ENCODE measurements at regions not wholly inside any gene's neighbourhood (a gene's known extent, or its start where the extent isn't known, plus 50 kb on each side); places are given as distances from the start of the nearest gene placed in this dataset.

GRCh38 chr1:219040291-219040690 is 133.4 kb upstream of the LYPLAL1 start:
- TF ChIP-seq EP300 (IDR thresholded peaks at IDR 0.05; ENCODE audit: low read length): no peak
- TF ChIP-seq, protein P1, sequence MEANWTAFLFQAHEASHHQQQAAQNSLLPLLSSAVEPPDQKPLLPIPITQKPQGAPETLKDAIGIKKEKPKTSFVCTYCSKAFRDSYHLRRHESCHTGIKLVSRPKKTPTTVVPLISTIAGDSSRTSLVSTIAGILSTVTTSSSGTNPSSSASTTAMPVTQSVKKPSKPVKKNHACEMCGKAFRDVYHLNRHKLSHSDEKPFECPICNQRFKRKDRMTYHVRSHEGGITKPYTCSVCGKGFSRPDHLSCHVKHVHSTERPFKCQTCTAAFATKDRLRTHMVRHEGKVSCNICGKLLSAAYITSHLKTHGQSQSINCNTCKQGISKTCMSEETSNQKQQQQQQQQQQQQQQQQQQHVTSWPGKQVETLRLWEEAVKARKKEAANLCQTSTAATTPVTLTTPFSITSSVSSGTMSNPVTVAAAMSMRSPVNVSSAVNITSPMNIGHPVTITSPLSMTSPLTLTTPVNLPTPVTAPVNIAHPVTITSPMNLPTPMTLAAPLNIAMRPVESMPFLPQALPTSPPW (CRISPR knock-in tag; IDR thresholded peaks at IDR 0.05): no peak
- TF ChIP-seq KLF6 (CRISPR knock-in tag; IDR thresholded peaks at IDR 0.05; ENCODE audit: borderline replicate concordance): no peak
- no peak for TF ChIP-seq ZBTB8A (IDR thresholded peaks at IDR 0.05; ENCODE audit: partially characterized antibody)
